ENCODE measurements at regions not wholly inside any gene's neighbourhood (a gene's known extent, or its start where the extent isn't known, plus 50 kb on each side); places are given as distances from the start of the nearest gene placed in this dataset.
"Not testable (repeated sequence)": the region's sequence is repeated elsewhere in the genome, so short reads cannot be mapped to it uniquely, and the experiment has no call there.

DNA sequence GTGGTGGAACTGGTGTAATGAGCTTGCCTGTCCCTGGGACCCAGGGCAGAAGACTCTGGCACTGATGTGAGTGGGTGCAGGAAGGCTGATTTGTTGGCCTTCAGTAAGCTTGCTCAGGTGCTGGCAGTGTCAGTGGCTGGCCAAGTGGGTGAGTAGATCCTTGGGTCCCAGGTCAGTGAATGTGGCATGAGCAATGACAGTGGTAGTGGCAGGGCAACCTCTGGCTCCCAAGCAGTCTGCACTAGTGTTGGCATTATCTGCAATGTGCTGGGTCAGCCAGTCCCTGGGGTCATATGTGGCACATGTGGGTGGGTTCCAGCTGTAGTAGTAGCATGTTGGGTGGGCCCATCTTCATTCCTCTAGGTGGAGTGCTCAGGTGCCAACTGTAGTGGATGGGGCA, 640.9 kb upstream of the GRM3 start:
- DNase-seq, result no peak

DNA sequence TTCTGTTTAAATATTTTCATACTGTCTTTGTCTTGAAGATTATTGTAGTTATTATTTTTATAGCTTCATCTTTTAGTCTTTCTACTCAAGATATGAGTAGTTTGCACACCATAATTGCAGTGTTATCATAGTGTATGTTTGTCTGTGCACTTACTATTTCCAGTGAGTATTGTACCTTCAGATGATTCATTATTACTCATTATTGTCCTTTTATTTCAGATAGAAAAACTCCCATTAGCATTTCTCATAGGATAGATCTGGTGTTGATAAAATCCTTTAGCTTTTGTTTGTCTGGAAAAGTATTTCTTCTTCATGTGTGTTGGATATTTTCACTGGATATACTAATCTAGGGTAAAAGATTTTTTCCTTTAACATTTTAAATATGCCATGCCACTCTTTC, 646.2 kb upstream of the GRM3 start:
- no peak for DNase-seq

DNA sequence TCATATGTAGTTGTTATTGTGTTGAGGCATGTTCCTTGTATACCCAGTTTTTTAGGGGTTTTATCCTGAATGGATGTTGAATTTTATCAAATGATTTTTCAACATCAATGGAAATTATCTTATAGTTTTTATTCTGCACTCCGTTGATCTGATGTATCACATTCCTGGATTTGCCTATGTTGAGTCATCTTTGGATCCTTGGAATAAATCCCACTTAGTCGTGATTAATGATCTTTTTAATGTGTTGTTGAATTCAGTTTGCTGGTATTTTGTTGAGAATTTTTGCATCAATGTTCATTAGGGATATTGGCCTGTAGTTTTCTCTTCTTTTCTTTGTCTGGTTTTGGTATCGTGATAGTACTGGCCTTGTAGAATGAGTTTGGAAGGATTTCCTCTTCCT, 648.6 kb upstream of the GRM3 start:
- no peak for DNase-seq

DNA sequence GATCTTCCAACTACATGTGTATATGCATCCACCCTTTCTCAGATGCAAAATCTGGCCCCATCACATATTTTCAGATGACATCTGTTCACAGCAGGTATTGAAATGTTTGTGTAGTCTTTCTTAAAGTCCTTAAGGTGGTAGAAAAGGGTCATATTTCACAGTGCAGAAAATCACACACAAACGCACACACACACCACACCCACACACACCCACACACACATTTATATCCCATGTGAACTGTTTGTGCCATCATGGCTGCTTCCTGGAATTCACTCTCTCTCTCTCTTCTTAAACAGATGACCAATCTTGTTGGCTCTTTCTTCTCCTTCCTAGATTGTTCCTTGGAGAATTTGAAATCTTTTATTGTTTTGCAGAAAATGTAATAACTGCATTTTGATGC, 663.0 kb upstream of the GRM3 start:
- DNase-seq, result no peak

DNA sequence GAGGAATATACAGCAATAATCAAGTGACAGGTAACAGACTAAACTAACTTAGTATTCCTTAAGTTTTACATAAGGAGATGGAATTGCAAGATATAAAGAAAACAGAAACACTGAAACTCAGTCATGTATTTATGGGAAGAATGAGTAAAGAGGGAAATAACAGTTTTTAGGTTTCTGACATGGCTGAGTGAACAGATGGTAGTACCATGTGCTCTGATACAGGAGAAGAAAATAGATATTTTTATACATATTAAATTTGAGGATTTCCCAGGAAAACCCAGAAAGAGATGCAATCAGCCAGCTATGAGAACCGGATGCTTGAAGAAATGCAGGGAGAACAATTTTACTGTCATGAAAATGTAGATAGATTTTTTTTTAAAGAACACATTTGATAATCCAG, 669.5 kb upstream of the GRM3 start:
- DNase-seq, result no peak

DNA sequence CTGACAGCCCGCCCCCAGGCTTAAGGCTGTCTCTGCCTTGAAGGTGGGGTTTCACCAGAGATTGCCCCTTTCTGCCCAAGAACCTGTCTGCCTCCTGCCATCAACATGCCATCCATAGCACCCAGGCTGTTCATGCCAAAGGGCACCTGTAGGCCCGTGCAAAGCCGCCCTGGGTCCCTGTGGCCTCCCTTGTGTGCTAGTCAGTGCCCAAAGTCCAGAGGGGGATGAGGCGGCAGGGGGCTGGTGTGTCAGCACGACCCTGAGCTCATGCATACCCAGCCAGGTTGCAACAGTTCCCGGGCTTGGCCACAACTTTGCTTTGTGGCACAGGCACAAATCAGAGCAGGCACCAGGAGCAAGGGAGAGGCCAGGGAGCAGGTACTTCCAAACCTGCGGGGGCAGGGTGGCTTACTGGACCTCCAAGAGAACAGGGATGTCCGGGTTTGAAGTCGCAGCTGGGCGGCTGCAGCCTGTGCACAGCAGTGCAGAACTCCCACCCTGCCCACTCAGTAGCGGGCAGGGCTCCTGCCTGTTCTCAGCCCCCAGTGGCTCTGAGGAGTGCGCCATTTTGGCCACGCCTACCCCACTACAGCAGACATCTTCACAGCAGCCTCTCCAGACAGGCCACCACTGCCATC, 671.1 kb upstream of the GRM3 start:
- DNase-seq, result no peak

DNA sequence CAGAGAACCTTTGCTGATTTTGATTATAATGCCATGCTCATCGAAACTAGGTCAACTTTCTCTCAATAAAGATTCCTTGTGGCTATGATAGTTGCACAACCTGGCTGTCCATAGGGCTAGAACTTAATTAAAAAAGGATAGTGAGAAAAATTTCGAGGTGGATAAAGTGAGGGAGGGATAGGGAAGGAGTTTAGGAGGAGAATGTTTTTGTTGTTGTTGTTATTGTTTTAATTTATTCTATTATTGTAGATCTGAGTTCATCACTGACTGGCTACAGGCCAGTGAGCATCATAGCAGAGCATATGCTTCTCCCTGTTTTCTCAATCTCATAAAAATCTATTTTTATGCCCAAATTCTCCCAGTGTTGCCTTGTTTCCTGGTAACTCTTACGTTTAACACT, 688.7 kb upstream of the GRM3 start:
- no peak for DNase-seq

DNA sequence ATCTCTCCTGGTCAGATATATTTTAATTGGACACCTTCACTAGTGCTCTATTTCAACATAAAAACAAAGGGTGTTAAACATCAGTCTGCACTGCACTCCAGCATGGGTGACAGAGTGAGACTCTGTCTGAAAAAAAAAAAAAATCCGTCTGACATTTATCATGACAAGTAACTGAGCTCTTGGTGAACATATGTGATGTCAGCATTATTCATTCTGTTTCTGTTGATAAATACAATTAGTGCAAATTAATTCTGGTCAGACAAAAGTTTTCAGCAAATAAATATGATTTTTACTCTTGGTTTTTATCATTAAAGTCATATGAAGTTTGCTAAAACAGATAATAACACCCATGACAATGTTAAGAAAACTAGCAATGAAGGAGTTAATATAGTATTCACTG, 692.8 kb upstream of the GRM3 start:
- no peak for DNase-seq

DNA sequence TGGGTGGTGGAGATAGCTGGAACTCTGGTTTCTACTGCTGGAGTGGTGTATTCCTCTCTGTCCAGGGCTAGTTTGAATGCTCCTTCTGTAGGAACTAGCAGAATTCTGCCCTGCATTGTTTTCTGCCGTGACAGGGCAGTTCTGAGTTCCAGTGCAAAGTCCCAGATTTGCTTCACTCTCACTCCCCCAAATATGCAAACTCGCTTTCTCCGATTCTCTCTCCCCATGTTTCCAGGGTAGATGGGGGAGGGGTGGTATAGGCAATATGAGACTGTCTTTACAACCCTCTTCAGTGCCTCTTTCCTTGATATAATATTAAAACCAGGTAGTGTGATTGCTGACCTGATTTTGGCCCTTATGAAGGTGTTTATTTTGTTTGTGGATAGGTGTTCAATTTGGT, 693.3 kb upstream of the GRM3 start:
- no peak for DNase-seq

DNA sequence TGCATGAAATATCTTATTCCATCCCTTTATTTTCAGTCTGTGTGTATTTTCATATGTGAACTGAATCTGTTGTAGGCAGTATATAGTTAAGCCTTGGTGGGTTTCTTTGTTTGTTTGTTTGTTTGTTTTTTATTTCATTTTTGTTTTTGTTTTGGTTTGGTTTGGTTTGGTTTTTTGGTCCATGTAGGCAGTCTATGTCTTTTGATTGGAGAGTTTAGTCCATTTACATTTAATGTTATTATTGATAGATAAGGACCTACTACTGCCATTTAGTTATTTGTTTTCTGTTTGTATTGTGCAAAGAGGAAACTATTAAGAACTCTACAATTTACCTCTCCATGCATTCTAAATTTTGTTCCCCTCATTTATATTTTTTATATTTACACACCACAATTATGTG, 695.9 kb upstream of the GRM3 start:
- no peak for DNase-seq

DNA sequence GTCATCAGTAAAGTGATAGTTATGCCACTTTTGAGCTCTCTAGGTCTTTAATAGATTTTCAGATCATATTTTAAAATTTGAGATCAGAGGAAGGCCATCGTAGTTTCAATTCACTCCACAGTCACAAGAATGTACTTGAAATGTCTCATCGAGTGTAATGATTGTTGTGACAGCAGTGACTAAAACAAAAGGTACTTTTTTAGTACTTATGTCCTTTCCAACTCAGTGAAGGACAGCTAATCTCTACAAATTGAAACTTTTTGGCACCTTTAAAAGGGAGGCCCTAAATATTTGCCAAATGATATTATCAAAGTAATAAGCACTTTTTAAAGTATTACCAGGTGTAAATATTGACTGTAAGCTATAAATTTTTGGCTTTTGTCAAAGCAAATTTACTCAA, 702.9 kb upstream of the GRM3 start:
- no peak for DNase-seq

DNA sequence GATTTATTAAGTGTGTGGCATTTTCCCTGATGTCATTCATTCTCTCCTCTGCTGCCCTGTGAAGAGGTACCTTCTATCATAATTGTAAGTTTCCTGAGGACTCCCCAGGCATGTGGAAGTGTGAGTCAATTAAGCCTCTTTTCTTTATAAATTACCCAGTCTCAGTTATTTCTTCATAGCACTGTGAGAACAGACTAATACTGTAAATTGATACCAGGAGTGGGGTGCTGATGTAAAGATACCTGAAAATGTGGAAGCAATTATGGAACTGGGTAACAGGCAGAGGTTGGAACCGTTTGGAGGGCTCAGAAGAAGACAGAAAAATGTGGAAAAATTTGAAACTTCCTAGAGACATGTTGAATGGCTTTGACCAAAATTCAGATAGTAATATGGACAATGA, 711.8 kb upstream of the GRM3 start:
- DNase-seq, result no peak

DNA sequence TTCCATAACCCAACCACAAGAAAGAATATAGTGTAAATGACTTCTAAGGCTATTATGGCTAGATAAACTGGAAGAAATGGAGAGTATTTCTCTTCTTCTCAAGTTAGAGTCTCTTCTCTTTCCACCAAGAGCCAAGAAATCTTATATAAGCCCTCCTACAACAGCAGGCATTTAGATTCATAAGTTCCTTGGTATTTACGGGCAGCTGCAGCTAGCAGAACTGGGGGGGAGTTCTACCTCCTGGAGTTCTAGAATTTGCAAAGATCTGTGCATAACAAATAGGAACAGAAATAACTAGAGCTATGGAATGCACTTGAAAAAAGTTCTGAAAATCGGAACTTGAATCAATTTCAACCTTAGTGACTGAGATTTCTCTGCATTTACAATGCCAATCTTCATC, 715.2 kb upstream of the GRM3 start:
- no peak for DNase-seq

DNA sequence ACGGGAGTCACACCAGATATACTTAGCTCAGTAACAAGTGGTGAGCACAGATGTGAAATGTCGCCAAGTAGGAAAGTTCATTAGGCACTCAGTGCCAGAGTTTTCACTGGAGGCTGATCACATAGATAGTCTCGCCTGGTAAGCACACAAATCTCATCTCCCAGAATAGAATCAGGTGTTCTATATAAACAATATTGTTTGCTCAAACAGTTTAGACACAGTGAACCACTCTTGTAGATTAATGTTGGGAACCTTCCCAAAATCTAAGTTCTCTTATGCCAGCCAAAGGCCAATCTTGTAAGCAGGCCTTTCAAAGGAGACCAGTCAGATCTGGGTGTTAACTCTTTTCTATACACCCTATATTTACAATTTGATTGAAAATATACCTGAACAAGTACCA, 716.5 kb upstream of the GRM3 start:
- DNase-seq, result no peak

DNA sequence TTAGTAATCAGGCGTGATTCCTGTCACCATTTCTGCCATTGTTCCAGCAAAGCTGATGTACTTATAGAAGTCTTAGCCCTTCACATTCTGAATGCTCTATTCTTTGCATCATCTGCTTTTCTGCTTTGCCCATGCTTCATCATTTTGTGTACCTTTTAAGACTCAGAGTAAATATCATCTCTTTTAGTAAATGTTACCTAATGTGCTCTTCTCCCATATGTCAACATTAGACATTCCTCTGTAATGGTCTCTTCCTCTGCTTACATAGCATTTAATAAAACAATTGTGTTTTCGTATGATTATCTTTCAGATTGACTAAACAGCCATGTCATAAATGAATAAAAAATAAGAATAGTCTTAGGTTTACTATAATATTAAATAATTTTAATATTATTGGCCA, 719.6 kb upstream of the GRM3 start:
- DNase-seq, result no peak

DNA sequence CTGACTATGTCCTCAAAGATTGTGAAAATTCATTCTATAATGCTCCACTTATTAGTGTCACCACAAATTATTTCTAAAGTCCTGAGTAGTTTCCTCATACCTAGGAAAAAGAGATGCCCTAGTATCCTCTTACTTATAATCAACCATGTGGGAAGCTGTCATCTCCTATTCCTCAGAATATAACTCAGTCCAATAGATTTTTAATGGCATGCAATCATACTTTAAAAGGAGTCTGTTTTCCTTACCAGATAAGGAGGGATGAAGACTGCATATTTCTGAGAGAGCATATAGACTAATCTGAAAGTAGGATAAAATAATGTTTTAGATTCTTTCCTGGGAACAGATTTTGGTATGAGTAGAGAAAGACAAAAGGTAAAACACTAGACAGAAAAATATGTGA, 727.7 kb upstream of the GRM3 start:
- no peak for DNase-seq

DNA sequence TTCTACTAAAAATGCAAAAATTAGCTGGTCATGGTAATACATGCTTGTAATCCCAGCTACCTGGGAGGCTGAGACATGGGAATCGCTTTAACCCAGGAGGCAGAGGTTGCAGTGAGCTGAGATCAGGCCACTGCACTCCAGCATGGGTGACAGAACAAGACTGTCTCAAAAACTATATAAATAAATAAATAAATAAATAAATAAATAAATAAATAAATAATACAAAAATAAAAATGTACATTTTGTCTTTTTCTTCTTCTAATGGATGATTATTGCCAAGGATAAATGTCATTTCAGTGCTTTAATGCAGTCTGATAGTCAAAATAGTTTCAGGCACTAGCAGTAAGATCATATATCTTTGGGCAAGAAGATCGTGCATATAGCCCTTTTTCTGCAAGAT, 727.6 kb upstream of the SEMA3D start:
- no peak for DNase-seq

DNA sequence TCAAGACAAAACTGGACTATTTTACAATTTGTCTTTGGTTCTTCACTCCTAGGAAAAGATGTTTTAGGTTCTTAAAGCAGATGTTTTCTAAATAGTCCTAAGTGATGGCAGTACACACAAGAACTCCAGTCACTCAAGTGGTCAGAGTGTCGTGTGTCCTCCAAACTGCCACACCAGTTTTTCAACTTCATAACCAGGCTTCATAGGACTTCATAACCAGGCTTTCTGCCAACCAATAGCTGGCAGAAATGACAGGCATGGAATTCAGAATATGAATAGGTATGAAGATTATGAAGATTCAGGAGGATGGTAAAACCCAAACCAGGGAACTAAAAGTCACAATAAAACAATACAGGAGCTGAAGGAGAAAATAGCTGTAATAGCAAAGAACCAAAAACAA, 721.2 kb upstream of the SEMA3D start:
- no peak for DNase-seq

DNA sequence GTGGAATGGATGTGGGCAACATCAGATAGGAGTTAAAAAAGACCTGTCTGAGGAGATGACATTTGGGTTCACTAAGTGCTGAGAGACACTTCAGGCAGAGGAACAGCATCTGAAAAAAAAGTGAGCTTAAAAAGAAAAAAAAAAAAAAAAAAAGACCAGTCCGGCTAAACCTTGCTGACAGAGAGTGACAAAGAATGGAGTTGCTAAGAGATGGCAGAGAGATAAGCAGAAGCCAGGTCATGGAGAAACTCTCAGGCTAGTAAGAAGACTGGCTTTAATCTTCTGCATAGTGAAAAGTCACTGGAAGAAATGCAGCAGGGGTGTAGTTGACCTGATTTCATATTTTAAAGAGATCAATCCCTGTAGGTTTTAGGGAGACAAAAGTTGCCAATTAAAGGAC, 711.1 kb upstream of the SEMA3D start:
- DNase-seq, result no peak

DNA sequence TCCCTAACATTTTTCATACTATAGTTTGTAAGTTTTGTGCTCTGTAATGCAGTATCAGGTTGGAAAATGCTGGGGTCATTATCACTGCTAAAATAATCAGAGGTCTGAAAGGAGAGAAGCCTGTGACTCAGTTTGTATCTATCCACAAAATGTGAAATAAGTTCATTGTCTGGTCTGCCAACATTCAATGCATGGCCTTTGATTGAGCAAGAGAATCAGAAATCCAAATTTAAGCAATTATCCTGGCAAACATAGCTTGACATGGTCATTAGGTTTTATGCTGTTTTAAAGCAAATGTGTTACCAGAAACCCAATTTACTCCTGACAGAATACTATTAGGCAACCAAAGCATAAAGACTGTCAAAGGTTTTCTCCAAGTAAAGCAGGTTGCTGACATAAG, 709.7 kb upstream of the SEMA3D start:
- DNase-seq, result no peak

DNA sequence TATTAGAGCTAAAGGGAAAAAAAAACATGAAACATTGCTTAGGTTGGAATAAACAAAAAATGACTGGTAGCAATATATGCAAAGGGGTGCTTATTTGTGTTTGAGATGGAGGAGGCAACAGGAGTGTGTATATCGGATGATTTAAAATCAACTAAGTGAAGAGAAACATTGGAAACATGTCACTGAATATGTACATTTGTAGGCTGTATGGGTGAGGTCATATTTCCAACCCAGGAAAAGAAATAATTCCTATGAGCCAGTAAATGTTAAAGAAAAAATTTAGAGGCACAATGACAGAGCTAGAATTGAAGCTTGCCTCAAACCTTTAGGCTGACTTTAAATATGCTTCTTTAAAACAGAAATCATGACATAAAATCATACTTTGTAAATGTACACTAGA, 709.0 kb upstream of the SEMA3D start:
- DNase-seq, result no peak

DNA sequence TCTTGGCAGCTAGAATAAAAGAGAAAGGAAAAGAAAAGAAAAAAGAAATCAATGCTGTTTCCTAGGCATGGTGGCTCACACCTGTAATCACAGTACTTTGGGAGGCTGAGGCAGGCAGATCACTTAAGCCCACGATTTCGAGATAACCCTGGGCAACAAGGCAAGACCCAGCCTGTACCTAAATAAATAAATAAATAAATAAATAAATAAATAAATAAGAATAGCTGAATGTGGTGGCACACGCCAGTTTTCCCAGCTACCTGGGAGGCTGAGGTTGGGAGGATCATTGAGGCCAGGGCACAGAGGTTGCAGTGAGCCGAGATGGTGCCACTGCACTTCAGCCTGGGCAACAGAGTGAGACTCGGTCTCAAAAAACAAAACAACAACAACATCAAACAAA, 705.0 kb upstream of the SEMA3D start:
- not testable (repeated sequence) for DNase-seq

DNA sequence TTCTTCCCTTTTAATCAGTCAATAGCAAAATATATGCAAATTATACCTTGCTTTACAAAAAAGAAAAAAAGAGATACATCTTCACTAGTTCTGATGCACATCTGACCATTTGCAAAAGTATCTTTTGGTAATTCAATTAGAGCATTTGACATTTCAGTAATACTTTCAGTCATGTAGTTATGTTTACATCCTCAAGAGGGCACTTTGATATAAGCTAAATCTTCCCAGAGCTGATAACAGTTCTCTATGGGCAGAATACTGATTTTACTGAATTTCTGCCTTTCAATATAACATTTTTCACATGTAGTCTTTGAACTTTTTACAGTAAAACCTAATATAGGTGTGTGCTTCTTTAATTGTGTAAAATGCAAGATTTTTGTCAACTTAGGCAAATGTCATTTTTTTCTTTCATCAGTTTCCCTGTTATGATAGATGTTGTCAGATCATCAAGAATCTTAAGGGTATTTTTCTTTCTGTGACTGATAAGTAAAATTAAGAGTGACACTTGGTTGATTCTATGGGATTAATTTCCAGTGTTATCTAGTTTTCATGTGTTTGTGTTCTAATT, 703.5 kb upstream of the SEMA3D start:
- no peak for DNase-seq

DNA sequence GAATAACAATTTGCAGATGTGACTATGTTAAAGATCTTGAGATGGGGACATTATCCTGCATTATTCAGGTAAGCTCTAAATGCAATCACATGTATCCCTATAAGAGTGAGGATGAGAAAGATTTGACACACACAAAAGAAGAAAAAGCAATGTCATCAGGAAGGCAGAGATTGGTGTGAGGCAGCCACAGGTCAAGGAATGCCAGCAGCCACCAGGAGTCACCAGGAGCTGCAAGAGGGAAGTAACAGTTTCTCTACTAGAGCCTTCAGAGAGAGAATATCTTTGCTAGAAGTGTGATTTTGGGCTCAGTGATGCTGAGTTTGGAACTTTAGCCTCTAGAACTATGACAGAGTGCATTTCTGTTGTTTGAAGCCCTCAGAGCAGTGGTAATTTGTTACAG, 700.3 kb upstream of the SEMA3D start:
- no peak for DNase-seq

DNA sequence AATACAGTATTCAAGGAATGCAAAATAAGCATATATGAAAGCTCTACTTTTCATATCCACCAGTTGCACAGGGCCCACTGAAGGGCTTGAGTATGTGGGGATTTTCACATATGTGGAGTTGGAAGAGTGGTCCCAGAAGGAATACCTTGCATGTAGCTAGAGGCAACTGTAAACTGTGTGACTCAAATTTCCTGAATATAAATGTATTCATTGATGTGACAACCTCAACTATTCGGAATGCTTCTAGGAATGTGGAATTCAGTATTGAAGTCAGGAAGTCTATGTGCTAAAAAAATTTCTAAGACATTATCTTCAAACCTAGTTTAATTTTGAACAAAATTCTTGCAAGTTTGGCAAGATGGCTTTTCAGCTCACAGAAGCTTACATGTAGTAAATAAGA, 695.5 kb upstream of the SEMA3D start:
- DNase-seq, result no peak

DNA sequence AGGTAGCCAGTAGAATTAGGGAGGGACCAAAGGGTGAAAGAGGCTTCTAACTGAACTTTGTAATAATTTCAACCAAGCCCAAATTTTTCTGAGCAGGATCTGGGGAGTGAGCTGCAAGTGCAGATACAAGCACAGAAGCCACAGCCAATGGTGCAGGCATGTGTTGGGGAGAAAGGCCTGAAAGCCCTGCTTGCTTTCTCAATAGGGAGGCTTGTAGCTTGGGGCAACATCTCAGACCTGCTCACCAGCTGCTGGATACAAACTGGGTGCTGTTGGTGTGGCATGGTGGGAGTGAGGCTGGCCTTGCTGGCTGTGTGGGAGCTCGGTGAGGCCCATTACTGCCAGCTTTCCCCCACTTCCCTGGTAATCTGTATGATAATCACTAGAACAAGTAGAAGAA, 688.5 kb upstream of the SEMA3D start:
- no peak for DNase-seq

Data from KG1 (cell line).